Small intestine (tissue), 7 donors: ENCODE measurements at regions not wholly inside any gene's neighbourhood (a gene's known extent, or its start where the extent isn't known, plus 50 kb on each side); places are given as distances from the start of the nearest gene placed in this dataset.

Experiments
- DNase-seq, 2 donors: peaks; one replicate each; pipeline versions ENCODE4 v3.0.0 to v3.0.0-alpha.2; 2013
- FAIRE-seq: peaks from 2 replicates; lab custom pipeline; 2012; peaks lifted over from hg19 to GRCh38; lab: Jason Lieb, UNC
- H3K27ac ChIP-seq, 3 donors: one replicate each; pipeline ENCODE4 v1.5.1; 2013; ENCODE audit warnings: low read length in 2 of 3, mild to moderate bottlenecking in 2 of 3, control low read depth in 1 of 3, inconsistent platforms in 1 of 3, low read depth in 1 of 3, moderate library complexity in 1 of 3
- H3K27me3 ChIP-seq, 3 donors: one replicate each; pipeline ENCODE4 v1.6.1; 2013; ENCODE audit warnings: low read length in 3 of 3, inconsistent platforms in 1 of 3; ENCODE audit not compliant: control insufficient read depth in 3 of 3, insufficient read depth in 3 of 3
- H3K36me3 ChIP-seq, 3 donors: one replicate each; pipeline ENCODE4 v1.6.1; 2013; ENCODE audit warnings: low read length in 3 of 3, inconsistent platforms in 1 of 3, low read depth in 1 of 3, mild to moderate bottlenecking in 1 of 3, moderate library complexity in 1 of 3; ENCODE audit not compliant: control insufficient read depth in 3 of 3, insufficient read depth in 2 of 3
- H3K4me1 ChIP-seq, 3 donors: one replicate each; pipeline ENCODE4 v1.6.1; 2013; ENCODE audit warnings: low read length in 2 of 3, inconsistent platforms in 1 of 3, low read depth in 1 of 3, mild to moderate bottlenecking in 1 of 3, moderate library complexity in 1 of 3; ENCODE audit not compliant: control insufficient read depth in 3 of 3, insufficient read depth in 2 of 3
- H3K4me3 ChIP-seq, 3 donors: one replicate each; pipeline ENCODE4 v1.5.1; 2013; ENCODE audit warnings: low read length in 3 of 3, control low read depth in 1 of 3, inconsistent platforms in 1 of 3, low read depth in 1 of 3, mild to moderate bottlenecking in 1 of 3, moderate library complexity in 1 of 3
- H3K9me3 ChIP-seq, 2 donors: one replicate each; pipeline ENCODE4 v1.6.1; 2013; ENCODE audit warnings: low read depth in 1 of 2, low read length in 1 of 2; ENCODE audit not compliant: control insufficient read depth in 2 of 2, insufficient read depth in 1 of 2
- WGBS, 3 donors: extraction: QIAGEN DNeasy Blood & Tissue Kit; methylation state at CpG; one replicate each; pipeline ENCODE4 v1.1.7; 2013; 5-methylcytosine and 5-hydroxymethylcytosine counted together
- donor health status: healthy with polysubstance abuse.
- donor health status: control.
- donor health status: control.
- donor health status: Bipolar disorder and iron deficiency.
- donor health status: healthy.

GRCh38 chr2:176668912-176669311 lies 399.7 kb downstream of the MTX2 start:
- Histone ChIP-seq H3K36me3 (no peaks in the 10 kb centered on the region), H3K4me3 (no peak overlapping the region), H3K4me1 (no peaks in the 10 kb centered on the region), H3K27me3 (no peaks in the 10 kb centered on the region), H3K9me3 (no peaks in the 10 kb centered on the region), H3K27ac (no peak overlapping the region)
- no peak for DNase-seq
- no peak for FAIRE-seq

GRCh38 chr2:176669398-176670174 lies 400.3 kb downstream of the MTX2 start:
- DNase-seq (no peak), FAIRE-seq (no peak)
- 35 to 47% (median 36%) methylated on average over 5 of the region's 5 CpGs for whole genome bisulfite sequencing, 3 donors
- H3K36me3 ChIP-seq, result no peaks in the 10 kb centered on the region
- H3K27me3 ChIP-seq, result no peaks in the 10 kb centered on the region
- no peaks in the 10 kb centered on the region for H3K4me1 ChIP-seq
- no peak overlapping the region for H3K4me3 ChIP-seq
- H3K9me3 ChIP-seq, result no peaks in the 10 kb centered on the region
- H3K27ac ChIP-seq, result no peak overlapping the region

GRCh38 chr2:176675271-176675949 lies 406.2 kb downstream of the MTX2 start:
- peaks cover 0 to 3% (median 0%) of the 10 kb centered on the region in 3 donors for H3K27me3 ChIP-seq
- no peak overlapping the region for H3K27ac ChIP-seq
- no peaks in the 10 kb centered on the region for H3K9me3 ChIP-seq
- no peak overlapping the region for H3K4me3 ChIP-seq
- H3K36me3 ChIP-seq, result no peaks in the 10 kb centered on the region
- no peak for FAIRE-seq
- no peak for DNase-seq
- 90 to 95% (median 93%) methylated on average over 6 of the region's 6 CpGs for WGBS, 3 donors
- H3K4me1 ChIP-seq, result no peaks in the 10 kb centered on the region

GRCh38 chr2:176677746-176678265 lies 408.6 kb downstream of the MTX2 start:
- no peaks in the 10 kb centered on the region for H3K36me3 ChIP-seq
- no peak overlapping the region for H3K4me3 ChIP-seq
- no peaks in the 10 kb centered on the region for H3K4me1 ChIP-seq
- WGBS, 3 donors, result 71 to 79% (median 79%) methylated on average over 2 of the region's 2 CpGs
- no peak for DNase-seq
- peaks cover 0 to 3% (median 3%) of the 10 kb centered on the region in 3 donors for H3K27me3 ChIP-seq
- no peak for FAIRE-seq
- H3K9me3 ChIP-seq, result no peaks in the 10 kb centered on the region
- no peak overlapping the region for H3K27ac ChIP-seq

GRCh38 chr2:176678571-176678970 lies 409.3 kb downstream of the MTX2 start:
- H3K27ac ChIP-seq, result no peak overlapping the region
- H3K9me3 ChIP-seq, result no peaks in the 10 kb centered on the region
- no peak overlapping the region for H3K4me3 ChIP-seq
- 73 to 84% (median 77%) methylated on average over 5 of the region's 5 CpGs for WGBS, 3 donors
- H3K36me3 ChIP-seq, result no peaks in the 10 kb centered on the region
- FAIRE-seq (no peak), DNase-seq (no peak)
- no peaks in the 10 kb centered on the region for H3K4me1 ChIP-seq
- peaks cover 0 to 4% (median 3%) of the 10 kb centered on the region in 3 donors for H3K27me3 ChIP-seq

GRCh38 chr2:176679061-176679669 lies 409.9 kb downstream of the MTX2 start:
- no peaks in the 10 kb centered on the region for H3K36me3 ChIP-seq
- DNase-seq (no peak), FAIRE-seq (no peak)
- H3K27ac ChIP-seq, result no peak overlapping the region
- H3K4me1 ChIP-seq, result no peaks in the 10 kb centered on the region
- H3K27me3 ChIP-seq, result peaks cover 0 to 4% (median 4%) of the 10 kb centered on the region in 3 donors
- no peaks in the 10 kb centered on the region for H3K9me3 ChIP-seq
- WGBS, 3 donors, result 72 to 81% (median 78%) methylated on average over 2 of the region's 2 CpGs
- no peak overlapping the region for H3K4me3 ChIP-seq

- H3K36me3 ChIP-seq, result no peaks in the 10 kb centered on the region
- DNase-seq, result no peak
- H3K27me3 ChIP-seq, result peaks cover 0 to 13% (median 7%) of the 10 kb centered on the region in 3 donors
- no peak overlapping the region for H3K4me3 ChIP-seq
- no peaks in the 10 kb centered on the region for H3K4me1 ChIP-seq
- no peak overlapping the region for H3K27ac ChIP-seq
- WGBS, 3 donors, result 29 to 70% (median 29%) methylated on average over 1 of the region's 1 CpG
- FAIRE-seq, result no peak
- H3K9me3 ChIP-seq, result no peaks in the 10 kb centered on the region
Observed at GRCh38 chr2:176680916-176681516, 411.8 kb downstream of the MTX2 start.

GRCh38 chr2:176681584-176682115 lies 412.4 kb downstream of the MTX2 start:
- H3K27me3 ChIP-seq, result peaks cover 0 to 13% (median 9%) of the 10 kb centered on the region in 3 donors
- no peak for DNase-seq
- H3K27ac ChIP-seq, result no peak overlapping the region
- no peak for FAIRE-seq
- no peaks in the 10 kb centered on the region for H3K36me3 ChIP-seq
- no peak overlapping the region for H3K4me3 ChIP-seq
- no peaks in the 10 kb centered on the region for H3K4me1 ChIP-seq
- 75 to 84% (median 77%) methylated on average over 1 of the region's 1 CpG for WGBS, 3 donors
- H3K9me3 ChIP-seq, result no peaks in the 10 kb centered on the region
